ENCODE measurements at regions not wholly inside any gene's neighbourhood (a gene's known extent, or its start where the extent isn't known, plus 50 kb on each side); places are given as distances from the start of the nearest gene placed in this dataset.
"Not testable (repeated sequence)": the region's sequence is repeated elsewhere in the genome, so short reads cannot be mapped to it uniquely, and the experiment has no call there.

GRCh38 chr15:84094720-84095119, 140.9 kb upstream of the GOLGA6L4 start:
- not testable (repeated sequence) for H3K27ac ChIP-seq (ENCODE audit: low read depth, low read length); H3K27me3 ChIP-seq (ENCODE audit: control insufficient read depth, insufficient read depth, low read length); H3K9ac ChIP-seq (ENCODE audit: low read length); H3K36me3 ChIP-seq (ENCODE audit: control insufficient read depth, insufficient read depth, low read length); H3K4me1 ChIP-seq (ENCODE audit: control insufficient read depth, insufficient read depth, low read length); H3K4me3 ChIP-seq (ENCODE audit: low read length)

GRCh38 chr15:84097053-84097452, 138.5 kb upstream of the GOLGA6L4 start:
- not testable (repeated sequence) for H3K36me3 ChIP-seq (ENCODE audit: control insufficient read depth, insufficient read depth, low read length); H3K27me3 ChIP-seq (ENCODE audit: control insufficient read depth, insufficient read depth, low read length); H3K4me1 ChIP-seq (ENCODE audit: control insufficient read depth, insufficient read depth, low read length); H3K9ac ChIP-seq (ENCODE audit: low read length); H3K4me3 ChIP-seq (ENCODE audit: low read length); H3K27ac ChIP-seq (ENCODE audit: low read depth, low read length)

- Histone ChIP-seq H3K36me3 (ENCODE audit: control insufficient read depth, insufficient read depth, low read length) (no peaks in the 10 kb centered on the region), H3K27me3 (ENCODE audit: control insufficient read depth, insufficient read depth, low read length) (no peaks in the 10 kb centered on the region), H3K4me3 (ENCODE audit: low read length) (no peak overlapping the region), H3K27ac (ENCODE audit: low read depth, low read length) (no peak overlapping the region), H3K9ac (ENCODE audit: low read length) (no peak overlapping the region), H3K4me1 (ENCODE audit: control insufficient read depth, insufficient read depth, low read length) (peaks cover 2% of the 10 kb centered on the region)
Measured at GRCh38 chr15:84098604-84099003, 137.0 kb upstream of the GOLGA6L4 start.

GRCh38 chr15:84099181-84099580, 136.4 kb upstream of the GOLGA6L4 start:
- Histone ChIP-seq H3K9ac (ENCODE audit: low read length) (no peak overlapping the region), H3K4me3 (ENCODE audit: low read length) (no peak overlapping the region), H3K36me3 (ENCODE audit: control insufficient read depth, insufficient read depth, low read length) (no peaks in the 10 kb centered on the region), H3K27ac (ENCODE audit: low read depth, low read length) (no peak overlapping the region), H3K4me1 (ENCODE audit: control insufficient read depth, insufficient read depth, low read length) (peaks cover 2% of the 10 kb centered on the region), H3K27me3 (ENCODE audit: control insufficient read depth, insufficient read depth, low read length) (no peaks in the 10 kb centered on the region)

- Histone ChIP-seq H3K27ac (ENCODE audit: low read depth, low read length) (no peak overlapping the region), H3K4me1 (ENCODE audit: control insufficient read depth, insufficient read depth, low read length) (no peaks in the 10 kb centered on the region), H3K36me3 (ENCODE audit: control insufficient read depth, insufficient read depth, low read length) (no peaks in the 10 kb centered on the region), H3K9ac (ENCODE audit: low read length) (no peak overlapping the region), H3K4me3 (ENCODE audit: low read length) (no peak overlapping the region), H3K27me3 (ENCODE audit: control insufficient read depth, insufficient read depth, low read length) (no peaks in the 10 kb centered on the region)
Measured at GRCh38 chr15:84103345-84103744, 132.2 kb upstream of the GOLGA6L4 start.

GRCh38 chr15:84104853-84105252, 130.7 kb upstream of the GOLGA6L4 start:
- no peaks in the 10 kb centered on the region for H3K27me3 ChIP-seq (ENCODE audit: control insufficient read depth, insufficient read depth, low read length)
- no peak overlapping the region for H3K4me3 ChIP-seq (ENCODE audit: low read length)
- no peaks in the 10 kb centered on the region for H3K4me1 ChIP-seq (ENCODE audit: control insufficient read depth, insufficient read depth, low read length)
- H3K9ac ChIP-seq (ENCODE audit: low read length), result no peak overlapping the region
- no peaks in the 10 kb centered on the region for H3K36me3 ChIP-seq (ENCODE audit: control insufficient read depth, insufficient read depth, low read length)
- H3K27ac ChIP-seq (ENCODE audit: low read depth, low read length), result no peak overlapping the region

GRCh38 chr15:84108728-84109127, 126.8 kb upstream of the GOLGA6L4 start:
- no peaks in the 10 kb centered on the region for H3K36me3 ChIP-seq (ENCODE audit: control insufficient read depth, insufficient read depth, low read length)
- peaks cover 7% of the 10 kb centered on the region for H3K4me1 ChIP-seq (ENCODE audit: control insufficient read depth, insufficient read depth, low read length)
- no peak overlapping the region for H3K9ac ChIP-seq (ENCODE audit: low read length)
- H3K27ac ChIP-seq (ENCODE audit: low read depth, low read length), result no peak overlapping the region
- H3K27me3 ChIP-seq (ENCODE audit: control insufficient read depth, insufficient read depth, low read length), result no peaks in the 10 kb centered on the region
- no peak overlapping the region for H3K4me3 ChIP-seq (ENCODE audit: low read length)

- H3K36me3 ChIP-seq (ENCODE audit: control insufficient read depth, insufficient read depth, low read length), result no peaks in the 10 kb centered on the region
- H3K4me3 ChIP-seq (ENCODE audit: low read length), result no peak overlapping the region
- H3K27ac ChIP-seq (ENCODE audit: low read depth, low read length), result no peak overlapping the region
- no peak overlapping the region for H3K9ac ChIP-seq (ENCODE audit: low read length)
- peaks cover 7% of the 10 kb centered on the region for H3K4me1 ChIP-seq (ENCODE audit: control insufficient read depth, insufficient read depth, low read length)
- no peaks in the 10 kb centered on the region for H3K27me3 ChIP-seq (ENCODE audit: control insufficient read depth, insufficient read depth, low read length)
Measured at GRCh38 chr15:84111575-84111974, 124.0 kb upstream of the GOLGA6L4 start.

- H3K27ac ChIP-seq (ENCODE audit: low read depth, low read length), result peak overlapping the region; percentile 36
- H3K27me3 ChIP-seq (ENCODE audit: control insufficient read depth, insufficient read depth, low read length), result no peaks in the 10 kb centered on the region
- H3K36me3 ChIP-seq (ENCODE audit: control insufficient read depth, insufficient read depth, low read length), result no peaks in the 10 kb centered on the region
- H3K4me3 ChIP-seq (ENCODE audit: low read length), result no peak overlapping the region
- no peak overlapping the region for H3K9ac ChIP-seq (ENCODE audit: low read length)
- peaks cover 7% of the 10 kb centered on the region for H3K4me1 ChIP-seq (ENCODE audit: control insufficient read depth, insufficient read depth, low read length)
Measured at GRCh38 chr15:84112025-84112424, 123.5 kb upstream of the GOLGA6L4 start.

- peaks cover 7% of the 10 kb centered on the region for H3K4me1 ChIP-seq (ENCODE audit: control insufficient read depth, insufficient read depth, low read length)
- no peak overlapping the region for H3K4me3 ChIP-seq (ENCODE audit: low read length)
- H3K36me3 ChIP-seq (ENCODE audit: control insufficient read depth, insufficient read depth, low read length), result no peaks in the 10 kb centered on the region
- H3K9ac ChIP-seq (ENCODE audit: low read length), result no peak overlapping the region
- no peak overlapping the region for H3K27ac ChIP-seq (ENCODE audit: low read depth, low read length)
- H3K27me3 ChIP-seq (ENCODE audit: control insufficient read depth, insufficient read depth, low read length), result no peaks in the 10 kb centered on the region
Measured at GRCh38 chr15:84113919-84114318, 121.7 kb upstream of the GOLGA6L4 start.

- not testable (repeated sequence) for H3K36me3 ChIP-seq (ENCODE audit: control insufficient read depth, insufficient read depth, low read length); H3K27me3 ChIP-seq (ENCODE audit: control insufficient read depth, insufficient read depth, low read length); H3K9ac ChIP-seq (ENCODE audit: low read length); H3K27ac ChIP-seq (ENCODE audit: low read depth, low read length); H3K4me1 ChIP-seq (ENCODE audit: control insufficient read depth, insufficient read depth, low read length); H3K4me3 ChIP-seq (ENCODE audit: low read length)
Measured at GRCh38 chr15:84114680-84115079, 120.9 kb upstream of the GOLGA6L4 start.

GRCh38 chr15:84119351-84119750, 116.2 kb upstream of the GOLGA6L4 start:
- H3K27me3 ChIP-seq (ENCODE audit: control insufficient read depth, insufficient read depth, low read length); H3K4me1 ChIP-seq (ENCODE audit: control insufficient read depth, insufficient read depth, low read length); H3K9ac ChIP-seq (ENCODE audit: low read length); H3K36me3 ChIP-seq (ENCODE audit: control insufficient read depth, insufficient read depth, low read length); H3K4me3 ChIP-seq (ENCODE audit: low read length); H3K27ac ChIP-seq (ENCODE audit: low read depth, low read length): not testable (repeated sequence)

GRCh38 chr15:84120903-84121302, 114.7 kb upstream of the GOLGA6L4 start:
- not testable (repeated sequence) for H3K4me3 ChIP-seq (ENCODE audit: low read length); H3K36me3 ChIP-seq (ENCODE audit: control insufficient read depth, insufficient read depth, low read length); H3K9ac ChIP-seq (ENCODE audit: low read length); H3K27ac ChIP-seq (ENCODE audit: low read depth, low read length); H3K4me1 ChIP-seq (ENCODE audit: control insufficient read depth, insufficient read depth, low read length); H3K27me3 ChIP-seq (ENCODE audit: control insufficient read depth, insufficient read depth, low read length)

- not testable (repeated sequence) for H3K9ac ChIP-seq (ENCODE audit: low read length); H3K4me1 ChIP-seq (ENCODE audit: control insufficient read depth, insufficient read depth, low read length); H3K27me3 ChIP-seq (ENCODE audit: control insufficient read depth, insufficient read depth, low read length); H3K4me3 ChIP-seq (ENCODE audit: low read length); H3K27ac ChIP-seq (ENCODE audit: low read depth, low read length); H3K36me3 ChIP-seq (ENCODE audit: control insufficient read depth, insufficient read depth, low read length)
Measured at GRCh38 chr15:84128706-84129105, 106.9 kb upstream of the GOLGA6L4 start.
